ENCODE measurements at regions not wholly inside any gene's neighbourhood (a gene's known extent, or its start where the extent isn't known, plus 50 kb on each side); places are given as distances from the start of the nearest gene placed in this dataset.

DNA sequence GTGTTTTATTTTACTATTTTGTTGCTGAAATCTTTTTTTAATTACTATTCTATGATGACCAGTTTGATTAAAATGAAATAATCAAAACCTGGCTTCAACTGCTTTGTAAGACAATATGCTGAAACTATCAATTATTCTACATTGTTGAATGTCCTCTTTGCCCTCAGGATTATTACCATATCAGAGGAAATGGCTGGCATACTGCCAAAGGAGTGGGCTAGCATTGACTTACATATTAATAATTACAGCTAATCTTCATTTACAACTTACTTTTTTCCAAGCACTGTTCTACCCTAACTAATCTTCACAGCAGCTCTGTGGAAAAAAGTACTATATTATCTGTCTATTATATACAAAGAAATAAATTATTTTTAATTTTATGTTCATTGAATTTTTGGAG, 560.5 kb downstream of the BCKDHB start:
- intact Hi-C loops (cut with DNase I; ENCODE audit: low total_unique reads) (no loop called here), in situ Hi-C loops (cut with MboI; ENCODE audit: low sequenced_read_pairs in 4 of 4) (no loop called here)
- Histone ChIP-seq H3K9me3 (no peaks in the 10 kb centered on the region), H3K4me1 (no peaks in the 10 kb centered on the region), H3K27ac (no peak overlapping the region), H3K36me3 (no peaks in the 10 kb centered on the region), H3K4me3 (no peak overlapping the region), H3K27me3 (no peaks in the 10 kb centered on the region)
- ATAC-seq (no peak), DNase-seq (no peak)
- TF ChIP-seq POLR2A (IDR thresholded peaks at IDR 0.05) = no peak

DNA sequence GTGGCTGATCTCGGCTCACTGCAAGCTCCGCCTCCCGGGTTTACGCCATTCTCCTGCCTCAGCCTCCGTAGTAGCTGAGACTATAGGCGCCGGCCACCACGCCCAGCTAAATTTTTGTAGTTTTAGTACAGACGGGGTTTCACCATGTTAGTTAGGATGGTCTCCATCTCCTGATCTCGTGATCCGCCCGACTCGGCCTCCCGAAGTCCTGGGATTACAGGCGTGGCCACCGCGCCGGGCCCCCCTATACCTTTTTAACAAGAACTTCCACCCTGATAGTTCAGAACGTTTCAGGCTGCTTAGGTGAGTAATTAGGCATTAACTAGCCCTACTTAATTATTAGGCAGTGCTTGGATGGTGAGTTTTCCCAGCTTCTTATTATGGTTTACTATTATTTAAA, 552.5 kb downstream of the BCKDHB start:
- no peak for DNase-seq
- Histone ChIP-seq H3K27me3 (no peaks in the 10 kb centered on the region), H3K9me3 (no peaks in the 10 kb centered on the region), H3K36me3 (no peaks in the 10 kb centered on the region), H3K4me3 (no peak overlapping the region), H3K4me1 (no peaks in the 10 kb centered on the region), H3K27ac (no peak overlapping the region)
- TF ChIP-seq POLR2A (IDR thresholded peaks at IDR 0.05) = no peak
- in situ Hi-C loops (cut with MboI; ENCODE audit: low sequenced_read_pairs in 4 of 4) = no loop called here
- intact Hi-C loops (cut with DNase I; ENCODE audit: low total_unique reads) = no loop called here
- ATAC-seq = no peak

DNA sequence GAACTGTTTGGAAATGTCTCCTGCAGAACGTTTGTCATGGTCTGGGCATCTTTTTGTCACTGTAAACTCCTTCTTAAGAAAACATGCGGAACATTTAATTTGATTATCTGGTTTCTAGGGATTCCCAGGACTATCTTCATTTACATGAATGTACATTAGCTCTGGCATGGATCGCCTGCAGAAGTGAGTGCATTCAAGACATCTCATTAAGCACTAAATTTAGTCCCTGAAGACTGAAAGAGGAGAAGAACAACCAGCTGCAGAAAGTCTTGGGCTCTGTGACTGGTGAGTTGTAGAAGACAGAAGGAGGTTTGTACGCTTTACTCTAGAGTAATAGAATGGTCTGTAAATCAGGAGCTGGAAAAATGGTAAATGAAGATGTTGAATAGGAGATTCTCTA, 540.7 kb downstream of the BCKDHB start:
- H3K27me3 ChIP-seq = no peaks in the 10 kb centered on the region
- intact Hi-C loops (cut with DNase I; ENCODE audit: low total_unique reads) (no loop called here), in situ Hi-C loops (cut with MboI; ENCODE audit: low sequenced_read_pairs in 4 of 4) (no loop called here)
- no peaks in the 10 kb centered on the region for H3K4me1 ChIP-seq
- ATAC-seq (no peak), DNase-seq (no peak)
- TF ChIP-seq POLR2A (IDR thresholded peaks at IDR 0.05) = no peak
- TF ChIP-seq, protein P1, sequence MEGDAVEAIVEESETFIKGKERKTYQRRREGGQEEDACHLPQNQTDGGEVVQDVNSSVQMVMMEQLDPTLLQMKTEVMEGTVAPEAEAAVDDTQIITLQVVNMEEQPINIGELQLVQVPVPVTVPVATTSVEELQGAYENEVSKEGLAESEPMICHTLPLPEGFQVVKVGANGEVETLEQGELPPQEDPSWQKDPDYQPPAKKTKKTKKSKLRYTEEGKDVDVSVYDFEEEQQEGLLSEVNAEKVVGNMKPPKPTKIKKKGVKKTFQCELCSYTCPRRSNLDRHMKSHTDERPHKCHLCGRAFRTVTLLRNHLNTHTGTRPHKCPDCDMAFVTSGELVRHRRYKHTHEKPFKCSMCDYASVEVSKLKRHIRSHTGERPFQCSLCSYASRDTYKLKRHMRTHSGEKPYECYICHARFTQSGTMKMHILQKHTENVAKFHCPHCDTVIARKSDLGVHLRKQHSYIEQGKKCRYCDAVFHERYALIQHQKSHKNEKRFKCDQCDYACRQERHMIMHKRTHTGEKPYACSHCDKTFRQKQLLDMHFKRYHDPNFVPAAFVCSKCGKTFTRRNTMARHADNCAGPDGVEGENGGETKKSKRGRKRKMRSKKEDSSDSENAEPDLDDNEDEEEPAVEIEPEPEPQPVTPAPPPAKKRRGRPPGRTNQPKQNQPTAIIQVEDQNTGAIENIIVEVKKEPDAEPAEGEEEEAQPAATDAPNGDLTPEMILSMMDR (IDR thresholded peaks at IDR 0.05 in 4 of 5, conservative IDR thresholded peaks at IDR 0.05 in 1 of 5) = no peak
- H3K27ac ChIP-seq = no peak overlapping the region
- H3K4me3 ChIP-seq = no peak overlapping the region
- no peaks in the 10 kb centered on the region for H3K9me3 ChIP-seq
- H3K36me3 ChIP-seq = no peaks in the 10 kb centered on the region

DNA sequence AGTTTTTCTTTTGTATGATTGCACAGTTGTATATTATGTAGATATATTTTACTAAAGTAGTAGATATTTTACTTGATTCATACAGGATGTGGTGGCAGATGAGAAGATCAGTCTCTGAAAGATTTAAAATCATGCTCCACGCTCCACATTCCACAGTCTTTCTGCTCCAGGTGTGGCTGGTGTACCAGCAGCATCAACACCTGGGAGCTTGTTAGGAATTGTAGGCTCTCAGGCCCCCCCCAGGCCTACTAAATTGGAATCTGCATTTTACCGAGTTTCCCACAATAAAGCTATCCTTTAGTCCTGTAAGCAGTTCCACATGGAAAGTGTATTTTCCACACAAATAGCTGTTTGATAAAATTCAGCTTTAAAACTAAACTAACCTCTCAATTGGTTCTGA, 537.4 kb downstream of the BCKDHB start:
- no peaks in the 10 kb centered on the region for H3K36me3 ChIP-seq
- ATAC-seq (no peak), DNase-seq (no peak)
- no peaks in the 10 kb centered on the region for H3K9me3 ChIP-seq
- TF ChIP-seq, protein P1 (IDR thresholded peaks at IDR 0.05 in 4 of 5, conservative IDR thresholded peaks at IDR 0.05 in 1 of 5) = no peak
- no peak for TF ChIP-seq POLR2A (IDR thresholded peaks at IDR 0.05)
- intact Hi-C loops (cut with DNase I; ENCODE audit: low total_unique reads) (no loop called here), in situ Hi-C loops (cut with MboI; ENCODE audit: low sequenced_read_pairs in 4 of 4) (no loop called here)
- H3K27ac ChIP-seq = no peak overlapping the region
- no peak overlapping the region for H3K4me3 ChIP-seq
- no peaks in the 10 kb centered on the region for H3K4me1 ChIP-seq
- H3K27me3 ChIP-seq = no peaks in the 10 kb centered on the region

DNA sequence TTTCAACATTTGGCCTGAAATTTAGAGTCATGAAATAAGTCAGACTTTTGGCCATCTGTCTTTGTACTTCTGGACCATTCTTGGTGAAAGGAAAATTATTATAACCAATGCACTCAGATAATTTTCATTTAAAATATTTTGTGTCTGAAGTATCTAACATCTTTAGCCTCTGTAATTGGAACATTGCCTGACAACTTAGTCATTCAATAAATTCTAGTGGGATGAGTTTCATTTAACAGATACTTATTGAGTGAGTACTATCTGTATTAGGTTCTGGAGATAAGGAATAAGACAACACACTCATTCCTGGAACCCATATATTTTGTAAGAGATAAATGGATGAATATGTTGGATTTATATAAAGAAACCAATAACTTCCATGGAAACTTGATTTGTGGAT, 536.0 kb downstream of the BCKDHB start:
- Histone ChIP-seq H3K27ac (no peak overlapping the region), H3K27me3 (no peaks in the 10 kb centered on the region), H3K4me1 (no peaks in the 10 kb centered on the region), H3K36me3 (no peaks in the 10 kb centered on the region), H3K4me3 (no peak overlapping the region), H3K9me3 (no peaks in the 10 kb centered on the region)
- intact Hi-C loops (cut with DNase I; ENCODE audit: low total_unique reads) = no loop called here
- DNase-seq (no peak), ATAC-seq (no peak)
- TF ChIP-seq POLR2A (IDR thresholded peaks at IDR 0.05) = no peak
- TF ChIP-seq, protein P1 (IDR thresholded peaks at IDR 0.05 in 4 of 5, conservative IDR thresholded peaks at IDR 0.05 in 1 of 5) = no peak
- in situ Hi-C loops (cut with MboI; ENCODE audit: low sequenced_read_pairs in 4 of 4) = no loop called here

DNA sequence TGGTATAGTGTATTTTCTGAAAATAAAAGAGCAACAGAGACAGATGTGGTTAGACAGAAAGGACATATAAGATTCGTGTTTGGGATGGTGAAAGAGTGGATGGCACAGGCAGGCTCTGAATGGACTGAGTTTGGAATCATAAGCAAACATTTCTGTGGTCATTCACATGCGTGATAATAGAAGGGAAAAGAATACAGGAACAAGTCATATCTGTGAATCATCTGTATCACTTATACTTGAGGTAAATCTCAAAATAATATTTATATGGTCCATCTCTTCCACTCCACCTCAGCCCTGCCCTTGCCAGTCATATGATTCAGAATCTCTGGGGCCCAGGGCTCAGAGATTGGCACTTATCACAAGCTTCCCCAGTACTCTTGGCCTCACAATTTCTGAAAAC, 535.1 kb downstream of the BCKDHB start:
- no peak for TF ChIP-seq POLR2A (IDR thresholded peaks at IDR 0.05)
- intact Hi-C loops (cut with DNase I; ENCODE audit: low total_unique reads) = no loop called here
- H3K36me3 ChIP-seq = no peaks in the 10 kb centered on the region
- H3K4me3 ChIP-seq = no peak overlapping the region
- no peak for ATAC-seq
- no peaks in the 10 kb centered on the region for H3K9me3 ChIP-seq
- in situ Hi-C loops (cut with MboI; ENCODE audit: low sequenced_read_pairs in 4 of 4) = no loop called here
- no peak overlapping the region for H3K27ac ChIP-seq
- H3K4me1 ChIP-seq = no peaks in the 10 kb centered on the region
- DNase-seq = no peak
- H3K27me3 ChIP-seq = no peaks in the 10 kb centered on the region

Measured in gastrocnemius medialis (tissue), 4 donors.